ENCODE measurements at regions not wholly inside any gene's neighbourhood (a gene's known extent, or its start where the extent isn't known, plus 50 kb on each side); places are given as distances from the start of the nearest gene placed in this dataset.

DNA sequence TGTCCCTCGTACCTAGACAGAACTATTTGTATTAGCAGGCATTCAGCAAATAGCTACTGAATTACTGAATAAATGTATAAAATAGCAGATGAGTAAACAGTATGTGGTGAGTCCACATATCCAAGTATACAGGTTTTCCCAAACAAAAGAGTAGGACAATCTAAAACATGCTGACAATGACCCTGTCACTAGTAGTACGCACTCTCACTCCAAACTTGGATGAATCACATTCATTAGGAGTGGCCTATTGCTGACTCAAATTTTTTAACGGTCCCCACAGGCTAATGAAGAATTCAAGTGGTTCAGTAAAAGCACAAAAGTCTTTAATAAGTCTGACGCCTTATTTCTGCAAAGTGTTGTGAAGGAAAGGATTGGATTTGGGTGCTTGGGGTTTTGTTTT, 449.3 kb upstream of the THBS1 start:
- DNase-seq, result no peak

DNA sequence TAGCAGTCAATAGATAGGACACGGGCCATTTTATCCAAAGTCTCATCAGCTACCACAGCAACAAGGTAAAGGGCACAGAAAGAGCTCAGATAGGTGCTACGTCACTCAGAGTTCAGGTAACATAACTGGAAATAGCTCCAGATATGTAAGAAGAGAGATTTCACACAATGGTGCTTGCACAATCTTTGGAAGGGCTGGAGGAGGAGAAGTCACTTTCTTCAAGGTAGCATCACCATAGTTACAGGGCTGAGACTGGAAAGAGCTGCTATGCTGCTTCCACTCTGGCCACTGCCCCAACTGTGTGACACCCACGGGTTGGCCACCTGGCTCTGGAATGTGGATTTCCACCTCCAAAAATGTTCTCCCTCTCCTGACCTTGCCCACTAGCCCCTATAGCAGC, 448.8 kb upstream of the THBS1 start:
- no peak for DNase-seq

- no peak for DNase-seq
These were observed 447.8 kb upstream of the THBS1 start for GRCh38 chr15:39132954-39133600.

DNA sequence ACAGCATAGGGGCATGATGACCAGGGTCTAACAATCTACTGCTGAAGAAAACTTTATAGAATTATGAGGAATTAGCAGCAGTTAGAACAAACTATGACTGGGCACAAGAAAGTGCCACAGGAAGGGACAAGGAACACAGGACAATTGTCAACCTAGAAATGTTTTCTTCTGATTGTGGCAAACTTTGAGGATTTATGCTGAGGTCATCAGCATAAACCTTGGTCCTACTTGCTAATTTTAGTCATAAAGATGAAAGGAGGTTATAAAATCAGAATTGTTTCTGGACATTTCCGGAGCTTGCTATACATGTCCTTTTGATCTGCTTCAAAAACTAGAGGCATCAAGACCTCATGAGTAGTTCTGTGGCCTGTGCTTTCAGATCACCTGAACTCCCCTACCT, 446.6 kb upstream of the THBS1 start:
- no peak for DNase-seq

DNA sequence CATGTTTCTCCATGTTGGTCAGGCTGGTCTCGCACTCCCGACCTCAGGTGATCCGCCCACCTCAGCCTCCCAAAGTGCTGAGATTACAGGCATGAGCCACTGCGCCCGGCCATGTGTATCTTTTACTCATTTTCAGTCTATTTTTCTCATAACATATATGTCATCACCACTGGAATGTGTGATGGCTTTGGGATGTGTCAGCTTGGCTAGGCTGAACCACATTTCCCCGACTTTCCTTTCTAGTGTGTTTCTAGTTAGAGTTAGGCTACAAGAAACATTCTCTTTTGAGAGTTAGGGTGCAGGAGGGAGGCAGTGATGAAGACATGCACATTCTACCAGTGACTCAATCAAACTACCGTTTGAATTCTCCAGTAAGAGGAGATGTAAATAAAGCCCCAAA, 444.9 kb upstream of the THBS1 start:
- DNase-seq, result no peak

DNA sequence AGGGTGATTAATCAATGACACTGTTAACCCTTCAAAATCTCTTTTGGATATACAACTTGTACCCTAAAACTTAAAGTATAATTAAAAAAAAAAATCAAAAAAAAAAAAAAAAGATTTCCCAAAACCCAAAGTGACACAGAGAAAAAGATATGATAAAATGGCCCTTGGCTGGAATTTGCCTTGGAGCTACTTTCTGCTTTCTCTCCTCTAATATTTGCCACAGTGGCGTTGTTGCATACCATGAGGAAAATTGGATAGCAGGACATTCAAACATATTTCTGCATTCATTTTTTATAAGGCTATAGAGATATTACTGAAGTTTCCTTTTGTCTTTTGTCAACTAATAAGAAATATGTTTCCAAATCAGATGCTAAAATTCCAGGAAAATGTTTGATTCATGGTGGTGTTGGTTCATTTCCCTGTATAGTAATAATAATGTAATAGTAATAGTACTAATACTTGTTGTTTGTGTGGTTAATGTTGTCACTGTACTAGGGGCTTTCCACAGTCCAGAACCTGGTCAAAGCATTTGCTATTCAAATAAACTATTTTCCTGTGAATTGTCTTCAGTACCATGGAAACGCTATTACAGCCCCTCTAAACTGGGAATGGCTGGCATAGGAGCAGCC, 441.3 kb upstream of the THBS1 start:
- DNase-seq, result no peak

DNA sequence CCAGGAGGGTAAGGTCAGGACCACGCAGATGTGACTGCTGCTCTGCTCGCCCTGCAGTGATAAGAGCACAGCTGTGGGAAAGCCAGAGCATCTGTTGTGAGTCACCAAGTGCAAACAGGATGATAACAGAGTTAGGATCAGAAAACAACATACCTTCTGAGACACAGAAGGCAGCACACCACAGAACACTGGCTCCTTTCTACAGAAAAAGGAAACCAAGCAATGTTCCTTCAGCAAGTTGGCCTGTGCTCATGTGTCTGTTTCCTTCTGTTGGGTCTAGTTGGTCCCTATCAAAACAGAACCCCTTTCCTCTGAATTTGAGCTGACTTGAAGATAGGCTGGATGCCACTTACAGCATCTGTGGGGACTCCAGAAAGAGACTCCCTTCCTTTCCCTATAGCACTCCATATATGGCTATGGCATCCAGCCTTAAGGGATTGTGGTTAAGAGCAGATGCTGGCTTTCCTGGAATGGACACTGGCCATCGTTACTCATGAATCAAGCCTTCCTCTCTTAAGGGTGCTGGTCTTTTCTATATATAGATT, 440.7 kb upstream of the THBS1 start:
- no peak for DNase-seq

- DNase-seq, result no peak
These were observed 438.4 kb upstream of the THBS1 start for GRCh38 chr15:39142500-39142899.

- no peak for DNase-seq
These were observed 437.4 kb upstream of the THBS1 start for GRCh38 chr15:39143479-39143878.

DNA sequence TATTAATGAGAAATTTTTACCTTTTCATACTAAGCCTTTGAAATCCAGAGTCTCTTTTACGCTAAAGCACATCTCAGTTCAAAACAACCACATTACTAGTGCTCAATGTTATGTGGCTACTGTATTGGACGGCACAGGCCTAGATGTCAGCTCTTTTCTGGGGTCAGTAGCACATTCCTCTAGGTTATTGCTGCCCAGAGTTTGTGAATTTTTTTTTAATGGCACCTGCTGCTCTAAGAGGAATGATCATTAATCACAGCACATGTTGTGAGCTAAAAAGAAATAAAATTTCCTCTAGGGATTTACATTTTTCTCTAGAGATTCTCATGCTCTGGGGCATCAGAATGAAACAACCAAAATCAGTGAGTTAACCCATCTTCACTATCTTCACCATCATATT, 436.8 kb upstream of the THBS1 start:
- DNase-seq, result no peak

DNA sequence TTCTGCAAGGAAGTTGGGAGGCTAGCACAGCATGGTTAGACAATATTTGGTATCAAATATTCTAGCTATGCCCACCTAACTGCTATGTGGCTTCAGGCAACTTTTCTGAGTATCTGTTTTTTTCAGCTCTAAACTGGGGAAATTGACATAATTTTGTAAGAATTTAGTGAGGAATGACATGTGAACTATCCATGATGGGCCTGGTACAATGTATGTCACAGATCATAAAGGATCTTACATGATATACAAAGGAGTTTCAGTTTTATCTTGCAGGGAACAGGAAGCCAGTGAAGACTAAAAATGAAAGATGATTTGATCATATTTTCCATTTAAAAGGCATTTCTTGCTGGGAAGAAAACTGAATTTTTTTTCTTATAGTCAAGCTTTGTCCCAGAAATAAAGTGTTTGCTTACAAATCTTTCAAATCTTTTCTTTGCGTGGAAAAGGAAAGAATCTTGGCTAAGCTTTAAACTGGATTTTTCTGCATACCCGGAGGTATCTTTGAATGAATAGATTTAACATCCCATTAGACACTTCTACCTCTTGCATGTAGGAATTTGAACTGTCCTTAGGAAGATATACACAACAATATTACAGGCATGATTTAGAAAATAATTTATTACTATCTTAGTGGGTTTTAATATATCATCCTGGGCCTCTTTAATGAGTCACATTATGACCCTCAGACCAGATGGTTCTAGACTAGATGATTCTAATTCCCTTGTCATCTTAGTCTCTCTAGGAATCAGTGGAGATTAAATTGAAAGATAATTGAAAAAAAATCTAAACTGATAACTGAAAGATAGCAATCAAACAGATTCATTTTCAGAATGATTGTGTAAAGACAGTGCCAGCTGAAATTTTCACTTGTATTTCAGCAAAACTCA, 436.0 kb upstream of the THBS1 start:
- DNase-seq, result no peak

- no peak for DNase-seq
These were observed 434.8 kb upstream of the THBS1 start for GRCh38 chr15:39145854-39146625.

- DNase-seq, result no peak
These were observed 431.2 kb upstream of the THBS1 start for GRCh38 chr15:39149636-39150150.

DNA sequence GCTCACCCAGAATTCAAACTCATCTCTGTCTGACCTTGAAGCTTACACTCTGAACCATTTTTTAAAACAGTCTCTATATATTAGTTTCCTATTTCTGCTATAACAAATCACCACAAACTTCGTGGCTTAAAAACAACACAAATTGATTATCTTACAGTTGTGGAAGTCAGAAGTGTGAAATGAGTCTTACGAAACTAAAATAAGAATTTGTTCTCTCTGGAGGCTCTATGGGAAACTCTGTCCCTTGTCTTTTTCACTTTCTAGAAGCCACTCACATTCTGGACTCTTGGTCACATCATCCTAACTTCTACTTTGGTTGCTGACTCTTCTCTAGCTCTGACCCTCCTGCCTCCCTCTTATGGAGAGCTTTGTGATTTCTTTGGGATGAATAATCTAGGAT, 429.3 kb upstream of the THBS1 start:
- DNase-seq, result no peak

GRCh38 chr15:39153058-39153714, 427.7 kb upstream of the THBS1 start:
- no peak for DNase-seq

DNA sequence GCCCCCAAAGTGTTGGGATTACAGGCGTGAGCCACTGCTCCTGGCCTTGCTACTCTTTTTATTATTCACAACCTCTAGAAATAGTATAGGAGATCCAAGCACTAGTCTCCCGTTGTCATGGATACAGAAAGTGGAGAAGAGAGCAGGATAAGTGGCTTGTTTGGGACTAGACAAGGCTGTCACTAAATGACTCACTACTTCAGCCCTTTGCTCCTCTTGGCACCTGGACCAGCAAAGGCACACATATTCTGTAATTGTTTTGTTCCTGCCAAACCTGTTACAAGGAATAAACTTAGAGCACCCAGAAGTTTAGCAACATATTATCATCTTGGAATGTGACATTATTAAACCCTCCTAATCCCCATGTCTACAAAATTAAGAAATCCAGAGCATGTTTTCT, 427.2 kb upstream of the THBS1 start:
- DNase-seq, result no peak

DNA sequence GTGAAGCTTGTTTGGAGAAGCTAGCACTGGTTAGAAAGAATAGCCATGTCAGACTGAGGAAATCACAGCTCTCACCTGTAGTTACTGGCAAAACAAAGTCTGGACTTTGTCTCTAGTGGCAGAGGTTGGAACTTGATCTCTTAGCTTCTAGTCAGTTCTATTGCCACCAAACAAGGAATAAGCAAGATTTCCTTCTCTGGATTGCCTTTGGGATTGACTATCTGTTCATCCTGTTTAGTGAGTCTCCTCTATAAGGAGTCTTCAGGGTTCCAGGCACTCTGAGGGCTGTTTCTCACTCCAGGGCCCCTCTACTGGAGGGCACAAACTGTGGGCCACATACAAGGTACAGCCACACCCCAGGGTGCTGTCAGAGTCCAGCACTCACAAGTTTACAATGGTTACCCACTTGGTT, 426.6 kb upstream of the THBS1 start:
- DNase-seq, result no peak

DNA sequence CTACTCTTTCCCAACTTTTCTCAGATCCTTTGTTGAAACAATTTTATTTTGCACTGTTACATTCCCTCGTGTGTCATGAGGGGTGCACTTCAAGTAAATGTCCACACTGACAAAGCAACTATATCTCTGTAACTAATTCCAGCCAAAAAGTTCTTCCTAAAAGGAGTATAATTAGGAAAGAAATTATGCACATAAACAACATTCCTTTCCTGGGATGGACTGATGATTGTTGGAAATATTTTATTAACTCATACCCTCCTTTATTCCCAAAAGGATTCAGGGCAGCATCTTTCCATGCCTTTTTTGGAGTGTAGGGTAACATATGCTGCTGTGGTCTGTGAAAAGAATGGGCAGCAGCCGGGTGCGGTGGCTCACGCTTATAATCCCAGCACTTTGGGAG, 426.1 kb upstream of the THBS1 start:
- DNase-seq, result no peak

DNA sequence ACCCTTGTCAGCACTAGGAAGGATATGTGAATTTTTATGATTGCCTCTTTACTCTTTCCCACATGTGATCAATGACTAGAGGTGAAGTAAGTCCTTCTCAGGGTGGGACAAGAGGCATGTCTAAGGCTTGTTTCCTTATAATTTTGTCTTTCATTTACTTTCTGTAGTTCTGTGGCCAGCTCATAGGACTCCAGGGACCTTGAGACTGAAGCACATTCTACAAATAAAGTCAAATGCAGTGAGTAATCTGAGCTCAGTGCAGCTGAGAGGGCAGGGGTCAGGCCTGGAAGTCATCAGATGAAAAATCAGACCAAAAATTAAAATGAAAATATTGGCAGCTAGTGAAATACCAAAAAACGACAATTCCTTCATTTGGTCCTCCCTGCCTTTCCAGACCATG, 424.7 kb upstream of the THBS1 start:
- no peak for DNase-seq

- no peak for DNase-seq
These were observed 424.1 kb upstream of the THBS1 start for GRCh38 chr15:39156646-39157250.

DNA sequence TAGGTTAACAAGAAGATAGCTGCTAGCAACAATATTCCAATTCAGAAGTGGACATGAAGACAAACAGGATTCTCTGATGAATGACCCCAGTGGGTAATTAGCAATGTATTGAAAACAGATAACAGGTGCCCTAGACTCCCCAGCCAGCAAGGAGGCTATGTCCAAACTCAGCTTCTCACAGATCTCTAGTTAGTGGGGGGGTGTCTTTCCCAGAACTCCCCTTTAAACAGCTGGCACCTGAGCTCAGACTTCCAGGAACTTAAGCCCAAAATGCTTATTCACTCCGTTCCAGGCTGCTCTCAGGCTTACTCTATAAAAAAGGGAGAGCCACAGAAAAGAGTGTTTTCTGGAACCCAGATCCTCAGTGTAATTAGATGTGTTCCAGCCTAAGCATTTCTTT, 423.0 kb upstream of the THBS1 start:
- no peak for DNase-seq

GRCh38 chr15:39159833-39160232, 421.0 kb upstream of the THBS1 start:
- no peak for DNase-seq
